GM23248 (cell line): ENCODE measurements at regions not wholly inside any gene's neighbourhood (a gene's known extent, or its start where the extent isn't known, plus 50 kb on each side); places are given as distances from the start of the nearest gene placed in this dataset.

ENCODE experiments used
- DNase-seq: peaks from one replicate; pipeline ENCODE4 v3.0.0-alpha.2; 2015
- H2AFZ ChIP-seq: fragments of 200-600 bp; sonication (generic); 2 replicates; pipeline ENCODE4 v1.6.1; 2016; ENCODE audit warnings: antibody characterized with exemption
- H3F3A ChIP-seq: fragments of 200-600 bp; sonication (generic); 2 replicates; pipeline ENCODE4 v1.6.1; 2016; ENCODE audit warnings: mild to moderate bottlenecking, antibody characterized with exemption, mixed run types; ENCODE audit not compliant: insufficient read depth
- H3K27ac ChIP-seq: fragments of 200-600 bp; sonication (generic); 2 replicates; pipeline ENCODE4 v1.5.1; 2016; ENCODE audit warnings: mild to moderate bottlenecking
- H3K27me3 ChIP-seq: fragments of 200-600 bp; sonication (generic); replicated peaks from 2 replicates; pipeline ENCODE4 v1.6.1; 2016; ENCODE audit warnings: mild to moderate bottlenecking; ENCODE audit not compliant: insufficient read depth
- H3K36me3 ChIP-seq: fragments of 200-600 bp; sonication (generic); 2 replicates; pipeline ENCODE4 v1.6.1; 2016; ENCODE audit warnings: low read depth, mild to moderate bottlenecking
- H3K4me1 ChIP-seq: fragments of 200-600 bp; sonication (generic); 2 replicates; pipeline ENCODE4 v1.6.1; 2016; ENCODE audit warnings: mild to moderate bottlenecking; ENCODE audit not compliant: insufficient read depth
- H3K4me2 ChIP-seq: fragments of 200-600 bp; sonication (generic); one replicate; pipeline ENCODE4 v1.6.1; 2016; ENCODE audit warnings: mild to moderate bottlenecking; ENCODE audit not compliant: unreplicated experiment
- H3K4me3 ChIP-seq: fragments of 200-600 bp; sonication (generic); 2 replicates; pipeline ENCODE4 v1.5.1; 2016; ENCODE audit warnings: mild to moderate bottlenecking
- H3K79me2 ChIP-seq: fragments of 200-600 bp; sonication (generic); 2 replicates; pipeline ENCODE4 v1.6.1; 2016; ENCODE audit warnings: mild to moderate bottlenecking; ENCODE audit not compliant: insufficient read depth
- H3K9ac ChIP-seq: fragments of 200-600 bp; sonication (generic); 2 replicates; pipeline ENCODE4 v1.6.1; 2016; ENCODE audit warnings: mild to moderate bottlenecking
- H3K9me2 ChIP-seq: fragments of 200-600 bp; sonication (generic); 2 replicates; pipeline ENCODE4 v1.6.1; 2016; ENCODE audit warnings: mixed run types, mild to moderate bottlenecking, moderate library complexity; ENCODE audit not compliant: insufficient read depth
- H3K9me3 ChIP-seq: fragments of 200-600 bp; sonication (generic); one replicate; pipeline ENCODE4 v1.6.1; 2017; ENCODE audit warnings: low read depth
- H4K20me1 ChIP-seq: fragments of 200-600 bp; sonication (generic); 2 replicates; pipeline ENCODE4 v1.6.0; 2016; ENCODE audit not compliant: insufficient read depth
- EZH2 ChIP-seq: fragments of 200-600 bp; sonication (generic); IDR thresholded peaks from 2 replicates; pipeline ENCODE4 v1.6.1; 2018; ENCODE audit warnings: antibody characterized with exemption, mild to moderate bottlenecking; ENCODE audit not compliant: insufficient read depth, poor library complexity, severe bottlenecking
- EZH2phosphoT487 ChIP-seq: fragments of 200-600 bp; sonication (generic); IDR thresholded peaks from 2 replicates; pipeline ENCODE4 v1.6.1; 2018; ENCODE audit warnings: antibody characterized with exemption, moderate library complexity, mild to moderate bottlenecking, low read depth; ENCODE audit not compliant: insufficient read depth
- WGBS, 2 experiments: methylation state at CpG; one replicate each; pipeline ENCODE4 v1.1.6; 2015 to 2017; ENCODE audit warnings: low lambda C conversion rate in 2 of 2, low coverage in 1 of 2; ENCODE audit errors: missing lambda C conversion rate in 2 of 2; 5-methylcytosine and 5-hydroxymethylcytosine counted together
- in situ Hi-C: fragments of 300-500 bp; cut with MboI; formaldehyde crosslinking; loops from 2 replicates; pipeline ENCODE4 v1.15.0; 2020

DNA sequence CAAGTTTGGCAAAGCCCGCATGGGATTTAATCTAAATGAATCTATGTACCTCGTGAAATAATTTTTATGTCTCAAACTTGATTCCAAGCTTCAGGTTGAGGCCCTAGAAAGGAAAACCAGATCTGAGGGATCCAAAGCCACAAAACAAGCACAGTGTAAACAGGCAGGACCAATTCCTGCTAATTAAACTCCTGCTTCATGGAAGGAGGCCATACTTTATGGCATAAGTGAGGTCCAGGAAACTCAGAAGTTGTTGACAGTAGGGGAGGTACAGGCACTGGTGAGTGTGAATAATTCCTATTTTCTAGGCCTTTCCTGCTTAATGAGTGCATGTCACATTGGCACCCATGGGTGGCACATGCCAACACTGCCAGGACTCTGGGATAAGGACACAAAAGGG, 648.6 kb upstream of the SGCD start:
- TF ChIP-seq EZH2, result no peak
- TF ChIP-seq EZH2phosphoT487, result no peak
- no peak overlapping the region for H3K9ac ChIP-seq
- 27 to 31% methylated on average over 2 of the region's 2 CpGs for WGBS, 2 experiments
- H3K4me1 ChIP-seq, result no peaks in the 10 kb centered on the region
- H3K4me2 ChIP-seq, result no peak overlapping the region
- no peaks in the 10 kb centered on the region for H3F3A ChIP-seq
- H3K27me3 ChIP-seq, result no peaks in the 10 kb centered on the region
- no peak overlapping the region for H3K4me3 ChIP-seq
- no peaks in the 10 kb centered on the region for H3K9me2 ChIP-seq
- H4K20me1 ChIP-seq, result no peaks in the 10 kb centered on the region
- no peaks in the 10 kb centered on the region for H3K36me3 ChIP-seq
- no peak overlapping the region for H3K27ac ChIP-seq
- H3K79me2 ChIP-seq, result no peaks in the 10 kb centered on the region
- no peaks in the 10 kb centered on the region for H3K9me3 ChIP-seq
- H2AFZ ChIP-seq, result no peak overlapping the region
- in situ Hi-C loops, result no loop called here
- no peak for DNase-seq

DNA sequence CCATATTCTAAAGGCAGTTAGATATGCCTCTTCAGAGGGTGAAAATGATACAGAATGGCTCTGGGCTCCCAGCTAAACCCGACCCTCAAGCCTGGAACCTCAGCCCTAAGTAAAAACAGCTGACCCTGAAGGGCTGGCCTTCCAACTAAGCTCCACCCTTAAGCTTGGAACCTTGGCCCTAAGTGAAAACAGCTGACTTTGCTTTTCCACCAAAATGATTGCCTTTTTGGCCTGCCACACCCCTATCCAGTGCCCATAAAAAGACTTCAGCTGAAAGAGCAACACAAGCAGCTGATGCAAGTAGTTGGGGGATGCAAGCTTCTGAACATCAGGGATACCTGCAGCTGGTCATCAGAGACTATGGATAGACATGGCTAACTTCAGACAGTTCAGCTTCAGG, 647.4 kb upstream of the SGCD start:
- no peaks in the 10 kb centered on the region for H3K4me1 ChIP-seq
- DNase-seq, result no peak
- H4K20me1 ChIP-seq, result no peaks in the 10 kb centered on the region
- no peaks in the 10 kb centered on the region for H3K36me3 ChIP-seq
- H3K27me3 ChIP-seq, result no peaks in the 10 kb centered on the region
- H3K79me2 ChIP-seq, result no peaks in the 10 kb centered on the region
- no peaks in the 10 kb centered on the region for H3F3A ChIP-seq
- no peak overlapping the region for H3K4me2 ChIP-seq
- TF ChIP-seq EZH2phosphoT487, result no peak
- no peak for TF ChIP-seq EZH2
- WGBS, 2 experiments, result 0% methylated on average over 1 of the region's 1 CpG
- in situ Hi-C loops, result no loop called here
- H3K27ac ChIP-seq, result no peak overlapping the region
- H2AFZ ChIP-seq, result no peak overlapping the region
- no peak overlapping the region for H3K4me3 ChIP-seq
- H3K9ac ChIP-seq, result no peak overlapping the region
- H3K9me2 ChIP-seq, result no peaks in the 10 kb centered on the region
- H3K9me3 ChIP-seq, result no peaks in the 10 kb centered on the region

DNA sequence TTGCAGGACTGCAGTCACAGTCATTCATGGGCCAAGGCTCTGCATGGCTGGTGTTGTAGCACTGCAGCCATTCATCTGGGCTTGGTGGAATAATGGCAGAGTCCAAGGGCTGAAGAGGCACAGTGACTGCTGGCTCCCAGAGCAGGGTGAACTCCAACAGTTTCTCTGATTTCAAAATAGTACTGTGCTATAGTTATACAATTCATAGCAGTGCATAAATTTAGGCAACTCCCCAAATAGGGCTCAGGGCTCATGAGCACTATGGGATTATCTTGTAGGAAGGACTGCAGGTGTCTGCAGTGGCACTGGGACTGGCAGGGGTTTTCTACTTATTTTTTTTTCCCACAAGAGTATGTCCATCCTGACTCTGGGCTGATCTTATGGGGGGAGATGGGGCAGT, 642.5 kb upstream of the SGCD start:
- no peak overlapping the region for H2AFZ ChIP-seq
- no peak for TF ChIP-seq EZH2phosphoT487
- TF ChIP-seq EZH2, result no peak
- H3K4me2 ChIP-seq, result no peak overlapping the region
- no peaks in the 10 kb centered on the region for H3K9me3 ChIP-seq
- no peaks in the 10 kb centered on the region for H3K27me3 ChIP-seq
- no peaks in the 10 kb centered on the region for H3F3A ChIP-seq
- no peaks in the 10 kb centered on the region for H3K9me2 ChIP-seq
- no peak overlapping the region for H3K27ac ChIP-seq
- no peak overlapping the region for H3K4me3 ChIP-seq
- in situ Hi-C loops, result no loop called here
- no peaks in the 10 kb centered on the region for H4K20me1 ChIP-seq
- H3K36me3 ChIP-seq, result no peaks in the 10 kb centered on the region
- H3K4me1 ChIP-seq, result no peaks in the 10 kb centered on the region
- no peak for DNase-seq
- H3K79me2 ChIP-seq, result no peaks in the 10 kb centered on the region
- H3K9ac ChIP-seq, result no peak overlapping the region

DNA sequence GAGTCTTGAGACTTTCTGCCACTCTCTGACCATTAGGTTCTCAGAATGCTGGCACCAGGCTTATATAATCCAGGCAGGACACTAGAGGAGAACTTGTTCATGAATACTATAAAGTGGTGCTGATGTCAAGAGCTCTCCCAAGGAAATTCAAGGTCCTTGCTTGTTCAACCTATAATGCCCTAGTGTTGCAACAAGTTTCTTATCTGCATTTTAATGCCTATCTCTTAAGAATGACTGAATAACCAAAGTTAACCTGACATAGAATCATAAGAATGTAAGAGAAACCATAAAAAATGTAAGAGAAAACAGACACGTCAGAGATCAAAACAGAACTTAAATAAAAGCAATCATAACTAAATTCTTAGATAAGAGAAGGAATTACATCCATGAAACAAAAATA, 640.8 kb upstream of the SGCD start:
- in situ Hi-C loops, result no loop called here
- H3F3A ChIP-seq, result no peaks in the 10 kb centered on the region

DNA sequence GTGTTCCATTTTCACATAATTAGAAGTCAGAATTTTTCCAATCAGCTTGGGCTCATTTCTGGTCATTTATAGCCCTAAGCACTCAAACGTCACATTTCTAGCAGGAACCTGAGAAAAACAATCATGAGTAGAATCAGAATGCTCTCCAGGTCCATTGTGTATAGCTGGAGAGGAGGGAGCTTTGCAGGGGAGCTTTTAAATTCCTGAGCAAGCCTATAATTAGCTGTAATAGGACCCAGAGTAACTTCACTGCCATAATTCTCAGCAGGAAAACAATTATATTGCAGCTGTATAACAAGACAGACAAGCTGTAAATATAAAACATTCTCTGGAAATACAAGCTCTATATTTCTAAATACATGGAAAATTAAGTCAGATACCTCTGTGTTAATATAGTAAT, 637.6 kb upstream of the SGCD start:
- no peaks in the 10 kb centered on the region for H3K36me3 ChIP-seq
- H3K9me2 ChIP-seq, result no peaks in the 10 kb centered on the region
- no peak overlapping the region for H3K4me2 ChIP-seq
- H2AFZ ChIP-seq, result no peak overlapping the region
- no peaks in the 10 kb centered on the region for H4K20me1 ChIP-seq
- H3F3A ChIP-seq, result no peaks in the 10 kb centered on the region
- no peak overlapping the region for H3K4me3 ChIP-seq
- H3K9ac ChIP-seq, result no peak overlapping the region
- H3K27me3 ChIP-seq, result no peaks in the 10 kb centered on the region
- no peaks in the 10 kb centered on the region for H3K79me2 ChIP-seq
- DNase-seq, result no peak
- in situ Hi-C loops, result no loop called here
- H3K27ac ChIP-seq, result no peak overlapping the region
- WGBS, 2 experiments, result 0 to 4% methylated on average over 1 of the region's 1 CpG
- no peaks in the 10 kb centered on the region for H3K4me1 ChIP-seq
- TF ChIP-seq EZH2phosphoT487, result no peak
- no peak for TF ChIP-seq EZH2
- no peaks in the 10 kb centered on the region for H3K9me3 ChIP-seq

More for the DNA sequence above, 640.8 kb upstream of the SGCD start:
- no peak overlapping the region for H3K9ac ChIP-seq
- H2AFZ ChIP-seq, result no peak overlapping the region
- H3K27me3 ChIP-seq, result no peaks in the 10 kb centered on the region
- H3K36me3 ChIP-seq, result no peaks in the 10 kb centered on the region
- TF ChIP-seq EZH2phosphoT487 (no peak), EZH2 (no peak)
- H3K9me2 ChIP-seq, result no peaks in the 10 kb centered on the region
- no peaks in the 10 kb centered on the region for H3K9me3 ChIP-seq
- H3K4me1 ChIP-seq, result no peaks in the 10 kb centered on the region
- H4K20me1 ChIP-seq, result no peaks in the 10 kb centered on the region
- no peak overlapping the region for H3K27ac ChIP-seq
- WGBS, 2 experiments, result 0% methylated on average over 1 of the region's 1 CpG
- no peak overlapping the region for H3K4me2 ChIP-seq
- no peak overlapping the region for H3K4me3 ChIP-seq
- no peaks in the 10 kb centered on the region for H3K79me2 ChIP-seq
- no peak for DNase-seq
